C4-2B (cell line): ENCODE measurements at regions not wholly inside any gene's neighbourhood (a gene's known extent, or its start where the extent isn't known, plus 50 kb on each side); places are given as distances from the start of the nearest gene placed in this dataset.

Experiments used
- ZFX ChIP-seq: fragments of 450-650 bp; IDR thresholded peaks from 2 replicates; pipeline ENCODE4 v1.6.1; 2017
- TF ChIP-seq, protein P1 (sequence below): fragments of 450-650 bp; conservative IDR thresholded peaks from 2 replicates; pipeline ENCODE4 v1.5.1; 2017; ENCODE audit warnings: mild to moderate bottlenecking

DNA sequence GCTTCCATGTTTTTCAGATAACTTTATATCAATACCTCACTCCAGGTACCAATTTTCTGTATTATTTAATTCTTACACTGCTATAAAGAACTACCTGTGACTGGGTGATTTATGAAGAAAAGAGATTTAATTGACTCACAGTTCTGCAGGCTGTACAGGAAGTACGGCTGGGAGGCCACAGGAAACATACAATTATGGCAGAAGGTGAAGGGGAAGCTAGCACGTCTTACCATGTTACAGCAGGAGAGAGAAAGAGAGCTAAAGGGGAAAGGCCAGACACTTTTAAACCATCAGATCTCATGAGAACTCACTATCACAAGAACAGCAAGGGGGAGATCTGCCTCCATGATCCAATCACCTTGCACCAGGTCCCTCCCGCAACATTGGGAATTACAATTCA, 119.1 kb upstream of the BMP5 start:
- TF ChIP-seq, protein P1, sequence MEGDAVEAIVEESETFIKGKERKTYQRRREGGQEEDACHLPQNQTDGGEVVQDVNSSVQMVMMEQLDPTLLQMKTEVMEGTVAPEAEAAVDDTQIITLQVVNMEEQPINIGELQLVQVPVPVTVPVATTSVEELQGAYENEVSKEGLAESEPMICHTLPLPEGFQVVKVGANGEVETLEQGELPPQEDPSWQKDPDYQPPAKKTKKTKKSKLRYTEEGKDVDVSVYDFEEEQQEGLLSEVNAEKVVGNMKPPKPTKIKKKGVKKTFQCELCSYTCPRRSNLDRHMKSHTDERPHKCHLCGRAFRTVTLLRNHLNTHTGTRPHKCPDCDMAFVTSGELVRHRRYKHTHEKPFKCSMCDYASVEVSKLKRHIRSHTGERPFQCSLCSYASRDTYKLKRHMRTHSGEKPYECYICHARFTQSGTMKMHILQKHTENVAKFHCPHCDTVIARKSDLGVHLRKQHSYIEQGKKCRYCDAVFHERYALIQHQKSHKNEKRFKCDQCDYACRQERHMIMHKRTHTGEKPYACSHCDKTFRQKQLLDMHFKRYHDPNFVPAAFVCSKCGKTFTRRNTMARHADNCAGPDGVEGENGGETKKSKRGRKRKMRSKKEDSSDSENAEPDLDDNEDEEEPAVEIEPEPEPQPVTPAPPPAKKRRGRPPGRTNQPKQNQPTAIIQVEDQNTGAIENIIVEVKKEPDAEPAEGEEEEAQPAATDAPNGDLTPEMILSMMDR, result no peak
- no peak for TF ChIP-seq ZFX
